H9 (cell line): ENCODE measurements at regions not wholly inside any gene's neighbourhood (a gene's known extent, or its start where the extent isn't known, plus 50 kb on each side); places are given as distances from the start of the nearest gene placed in this dataset.

Source experiments
- DNase-seq: peaks from one replicate; pipeline ENCODE4 v3.0.0-alpha.2; 2017
- H2AFZ ChIP-seq: one replicate; pipeline ENCODE4 v1.6.1; 2013; ENCODE audit warnings: mild to moderate bottlenecking, low read length, control low read depth, moderate library complexity
- H2AK5ac ChIP-seq: 2 replicates; pipeline ENCODE4 v1.6.1; 2013; ENCODE audit warnings: low read length, control low read depth, mixed read lengths; ENCODE audit not compliant: insufficient read length
- H2BK120ac ChIP-seq: one replicate; pipeline ENCODE4 v1.6.1; 2013; ENCODE audit warnings: low read depth, mild to moderate bottlenecking, low read length, control low read depth, inconsistent platforms; ENCODE audit not compliant: poor library complexity, severe bottlenecking
- H2BK12ac ChIP-seq: 2 replicates; pipeline ENCODE4 v1.6.1; 2013; ENCODE audit warnings: low read length, control low read depth, mixed read lengths, low read depth; ENCODE audit not compliant: insufficient read length
- H2BK15ac ChIP-seq: 2 replicates; pipeline ENCODE4 v1.6.1; 2013; ENCODE audit warnings: low read depth, low read length, control low read depth
- H2BK20ac ChIP-seq: one replicate; pipeline ENCODE4 v1.6.1; 2013; ENCODE audit warnings: low read depth, mild to moderate bottlenecking, low read length, control low read depth, inconsistent platforms; ENCODE audit not compliant: poor library complexity, severe bottlenecking
- H2BK5ac ChIP-seq: 2 replicates; pipeline ENCODE4 v1.6.1; 2013; ENCODE audit warnings: low read length, control low read depth, mixed read lengths; ENCODE audit not compliant: insufficient read length
- H3K14ac ChIP-seq: 2 replicates; pipeline ENCODE4 v1.6.1; 2013; ENCODE audit warnings: low read length, control low read depth; ENCODE audit not compliant: insufficient read depth
- H3K18ac ChIP-seq: 2 replicates; pipeline ENCODE4 v1.6.1; 2013; ENCODE audit warnings: low read depth, mild to moderate bottlenecking, mixed read lengths, low read length, control low read depth; ENCODE audit not compliant: insufficient read length
- H3K23ac ChIP-seq: 2 replicates; pipeline ENCODE4 v1.6.1; 2013; ENCODE audit warnings: low read length, control low read depth, mixed read lengths, low read depth; ENCODE audit not compliant: insufficient read length
- H3K23me2 ChIP-seq: 2 replicates; pipeline ENCODE4 v1.6.1; 2013; ENCODE audit warnings: low read depth, mild to moderate bottlenecking, mixed read lengths, low read length, control low read depth; ENCODE audit not compliant: insufficient read length, poor library complexity, severe bottlenecking
- H3K27ac ChIP-seq: 2 replicates; pipeline ENCODE4 v1.5.1; 2013; ENCODE audit warnings: low read length, control low read depth, mixed read lengths, low read depth; ENCODE audit not compliant: insufficient read length
- H3K27me3 ChIP-seq: 2 replicates; pipeline ENCODE4 v1.6.1; 2013; ENCODE audit warnings: low read length, control low read depth, inconsistent platforms; ENCODE audit not compliant: insufficient read depth
- H3K4ac ChIP-seq: 2 replicates; pipeline ENCODE4 v1.6.1; 2013; ENCODE audit warnings: low read depth, mild to moderate bottlenecking, control low read depth, inconsistent platforms, low read length, moderate library complexity
- H3K4me1 ChIP-seq: 2 replicates; pipeline ENCODE4 v1.6.1; 2013; ENCODE audit warnings: low read length, control low read depth, inconsistent platforms; ENCODE audit not compliant: insufficient read depth
- H3K4me2 ChIP-seq: 2 replicates; pipeline ENCODE4 v1.6.1; 2013; ENCODE audit warnings: low read length, control low read depth, mixed read lengths; ENCODE audit not compliant: insufficient read length, insufficient read depth
- H3K56ac ChIP-seq: 2 replicates; pipeline ENCODE4 v1.6.1; 2013; ENCODE audit warnings: low read depth, mild to moderate bottlenecking, mixed read lengths, low read length, control low read depth; ENCODE audit not compliant: insufficient read length
- H3K79me1 ChIP-seq: 2 replicates; pipeline ENCODE4 v1.6.1; 2013; ENCODE audit warnings: low read depth, mild to moderate bottlenecking, moderate library complexity, low read length, control low read depth, inconsistent platforms; ENCODE audit not compliant: insufficient read depth, poor library complexity, severe bottlenecking
- H3K79me2 ChIP-seq: 2 replicates; pipeline ENCODE4 v1.6.1; 2013; ENCODE audit warnings: low read length, control low read depth, inconsistent platforms; ENCODE audit not compliant: insufficient read depth
- H3K9ac ChIP-seq: 2 replicates; pipeline ENCODE4 v1.6.1; 2013; ENCODE audit warnings: low read length, control low read depth, mixed read lengths; ENCODE audit not compliant: insufficient read length; ENCODE audit errors: extremely low read depth
- H3K9me3 ChIP-seq: one replicate; pipeline ENCODE4 v1.6.1; 2013; ENCODE audit warnings: low read depth, low read length, inconsistent platforms; ENCODE audit not compliant: control insufficient read depth
- H3T11ph ChIP-seq: one replicate; pipeline ENCODE4 v1.6.1; 2013; ENCODE audit warnings: mild to moderate bottlenecking, low read length, control low read depth, inconsistent platforms
- H4K20me1 ChIP-seq: one replicate; pipeline ENCODE4 v1.6.1; 2013; ENCODE audit not compliant: control insufficient read depth, insufficient read length, insufficient read depth
- H4K5ac ChIP-seq: 2 replicates; pipeline ENCODE4 v1.6.1; 2013; ENCODE audit warnings: low read depth, mild to moderate bottlenecking, mixed read lengths, low read length, control low read depth; ENCODE audit not compliant: insufficient read length
- H4K8ac ChIP-seq: replicated peaks from 2 replicates; pipeline ENCODE4 v1.6.1; 2013; ENCODE audit warnings: low read length, control low read depth, mixed read lengths, low read depth; ENCODE audit not compliant: insufficient read length
- H4K91ac ChIP-seq: 2 replicates; pipeline ENCODE4 v1.6.1; 2013; ENCODE audit warnings: low read depth, mild to moderate bottlenecking, moderate library complexity, mixed read lengths, low read length, control low read depth; ENCODE audit not compliant: insufficient read length
- H3K27ac Mint-ChIP-seq, 3 experiments: 2 replicates in 2 of 3; 3 replicates in 1 of 3; pipeline ENCODE4 v1.8.0; 2020 to 2021; ENCODE audit warnings: mixed read lengths in 3 of 3, mild to moderate bottlenecking in 1 of 3, moderate library complexity in 1 of 3
- H3K27me3 Mint-ChIP-seq: 2 replicates; pipeline ENCODE4 v1.8.0; 2021; ENCODE audit warnings: low read depth, mild to moderate bottlenecking, moderate library complexity, mixed read lengths
- H3K36me3 Mint-ChIP-seq, 3 experiments: 2 replicates in 2 of 3; 3 replicates in 1 of 3; pipeline ENCODE4 v1.8.0; 2020 to 2021; ENCODE audit warnings: low read depth in 3 of 3, mixed read lengths in 3 of 3; ENCODE audit not compliant: insufficient read depth in 1 of 3
- H3K4me1 Mint-ChIP-seq, 2 experiments: 2 replicates each; pipeline ENCODE4 v1.8.0; 2020; ENCODE audit warnings: mixed read lengths in 2 of 2
- H3K4me3 Mint-ChIP-seq, 2 experiments: 2 replicates in 1 of 2; 3 replicates in 1 of 2; pipeline ENCODE4 v1.8.0; 2020 to 2021; ENCODE audit warnings: mild to moderate bottlenecking in 2 of 2, mixed read lengths in 2 of 2, moderate library complexity in 1 of 2
- H3K9me3 Mint-ChIP-seq, 2 experiments: 2 replicates in 1 of 2; 3 replicates in 1 of 2; pipeline ENCODE4 v1.8.0; 2020; ENCODE audit warnings: mild to moderate bottlenecking in 2 of 2, mixed read lengths in 2 of 2, moderate library complexity in 1 of 2
- CTCF ChIP-seq: fragments of 200-600 bp; sonication (generic); conservative IDR thresholded peaks from 3 replicates; pipeline ENCODE4 v1.8.0; 2021; ENCODE audit warnings: antibody characterized with exemption, mild to moderate bottlenecking
- WGBS: extraction: QIAGEN DNeasy Blood & Tissue Kit; methylation state at CpG from one replicate; pipeline ENCODE4 v1.1.7; 2013; ENCODE audit warnings: missing lambda C conversion rate, low lambda C conversion rate, mixed read lengths; ENCODE audit not compliant: insufficient read length; ENCODE audit errors: extremely low coverage; 5-methylcytosine and 5-hydroxymethylcytosine counted together

GRCh38 chr12:102763471-102763870, 153.6 kb downstream of the PAH start:
- Histone ChIP-seq H4K91ac (no peak overlapping the region), H3K23ac (no peak overlapping the region), H3K9me3 (no peaks in the 10 kb centered on the region), H3K27ac (no peak overlapping the region), H3K79me2 (no peaks in the 10 kb centered on the region), H4K20me1 (no peaks in the 10 kb centered on the region), H3T11ph (no peak overlapping the region), H2BK12ac (no peak overlapping the region), H3K14ac (no peak overlapping the region), H3K23me2 (no peaks in the 10 kb centered on the region), H3K18ac (no peak overlapping the region), H3K4me1 (no peaks in the 10 kb centered on the region), H2AFZ (no peak overlapping the region), H3K56ac (no peak overlapping the region), H3K79me1 (no peaks in the 10 kb centered on the region), H3K27me3 (no peaks in the 10 kb centered on the region), H2BK5ac (no peak overlapping the region), H2BK120ac (no peak overlapping the region), H2BK15ac (no peak overlapping the region), H2BK20ac (no peak overlapping the region), H4K5ac (no peak overlapping the region), H3K4me2 (no peak overlapping the region), H2AK5ac (no peak overlapping the region), H3K4ac (no peak overlapping the region), H3K9ac (no peak overlapping the region), H4K8ac (no peak overlapping the region)
- WGBS = no CpG with 5 or more reads among the region's 1 CpG
- Mint-ChIP-seq H3K4me3 (no peak overlapping the region), H3K4me1 (peaks cover 5 to 6% of the 10 kb centered on the region in 2 experiments), H3K9me3 (no peaks in the 10 kb centered on the region), H3K36me3 (no peaks in the 10 kb centered on the region), H3K27ac (no peak overlapping the region; a peak in 1 of 7 replicates), H3K27me3 (no peaks in the 10 kb centered on the region; the same call in 1 of the 2 replicates)
- DNase-seq = no peak
- no peak for TF ChIP-seq CTCF
